CMK (cell line): ENCODE measurements at regions not wholly inside any gene's neighbourhood (a gene's known extent, or its start where the extent isn't known, plus 50 kb on each side); places are given as distances from the start of the nearest gene placed in this dataset.
"Not testable (repeated sequence)": the region's sequence is repeated elsewhere in the genome, so short reads cannot be mapped to it uniquely, and the experiment has no call there.

Source experiments
- DNase-seq: peaks from one replicate; pipeline ENCODE4 v3.0.0-alpha.2; 2010; ENCODE audit warnings: low read depth

- no peak for DNase-seq
Observed at GRCh38 chr1:79912813-79913212, 906.3 kb upstream of the ADGRL4 start.

- DNase-seq = no peak
Observed at GRCh38 chr1:79903321-79903720, 896.8 kb upstream of the ADGRL4 start.

- DNase-seq = no peak
Observed at GRCh38 chr1:79902418-79902817, 895.9 kb upstream of the ADGRL4 start.

GRCh38 chr1:79899914-79900313 lies 893.4 kb upstream of the ADGRL4 start:
- no peak for DNase-seq

GRCh38 chr1:79896140-79896539 lies 889.6 kb upstream of the ADGRL4 start:
- no peak for DNase-seq

GRCh38 chr1:79895573-79895972 lies 889.0 kb upstream of the ADGRL4 start:
- no peak for DNase-seq

GRCh38 chr1:79894129-79894528 lies 887.6 kb upstream of the ADGRL4 start:
- DNase-seq = not testable (repeated sequence)

GRCh38 chr1:79887059-79887458 lies 880.5 kb upstream of the ADGRL4 start:
- DNase-seq = no peak

- no peak for DNase-seq
Observed at GRCh38 chr1:79885101-79885500, 878.6 kb upstream of the ADGRL4 start.

- no peak for DNase-seq
Observed at GRCh38 chr1:79877086-79877485, 870.6 kb upstream of the ADGRL4 start.

GRCh38 chr1:79875187-79875586 lies 868.7 kb upstream of the ADGRL4 start:
- DNase-seq = no peak

- no peak for DNase-seq
Observed at GRCh38 chr1:79874289-79874688, 867.8 kb upstream of the ADGRL4 start.

- DNase-seq = no peak
Observed at GRCh38 chr1:79859212-79859948, 852.9 kb upstream of the ADGRL4 start.

GRCh38 chr1:79852004-79852403 lies 845.5 kb upstream of the ADGRL4 start:
- DNase-seq = no peak

GRCh38 chr1:79849388-79849787 lies 842.9 kb upstream of the ADGRL4 start:
- no peak for DNase-seq

- no peak for DNase-seq
Observed at GRCh38 chr1:79848316-79848715, 841.8 kb upstream of the ADGRL4 start.

- DNase-seq = no peak
Observed at GRCh38 chr1:79847700-79848099, 841.2 kb upstream of the ADGRL4 start.

GRCh38 chr1:79845936-79846335 lies 839.4 kb upstream of the ADGRL4 start:
- DNase-seq = no peak

GRCh38 chr1:79842811-79843210 lies 836.3 kb upstream of the ADGRL4 start:
- no peak for DNase-seq

GRCh38 chr1:79839882-79840281 lies 833.4 kb upstream of the ADGRL4 start:
- no peak for DNase-seq

GRCh38 chr1:79827446-79827845 lies 820.9 kb upstream of the ADGRL4 start:
- DNase-seq = no peak

- DNase-seq = no peak
Observed at GRCh38 chr1:79825551-79825950, 819.0 kb upstream of the ADGRL4 start.

- DNase-seq = no peak
Observed at GRCh38 chr1:79822053-79822452, 815.5 kb upstream of the ADGRL4 start.

- DNase-seq = no peak
Observed at GRCh38 chr1:79819140-79819539, 812.6 kb upstream of the ADGRL4 start.
